Left lobe of liver (tissue), 2 donors: ENCODE measurements at regions not wholly inside any gene's neighbourhood (a gene's known extent, or its start where the extent isn't known, plus 50 kb on each side); places are given as distances from the start of the nearest gene placed in this dataset.

Experiments
- ATAC-seq: fragments of 200-7000 bp; cut with Tn5 transposase; one replicate; pipeline ENCODE4 v1.9.1; 2020; ENCODE audit warnings: mild to moderate bottlenecking, moderate library complexity
- DNase-seq: peaks from one replicate; pipeline ENCODE4 v3.0.0-alpha.2; 2020; ENCODE audit warnings: low spot score
- donor health status: DM: no; HTN: no; CAD: no; lungs with moderate emphysema.
- donor health status: DM: no; HTN: yes; CAD: no.

- no peak for ATAC-seq
- no peak for DNase-seq
These were observed 486.8 kb upstream of the ANKRD30A start for GRCh38 chr10:36638462-36639155.

DNA sequence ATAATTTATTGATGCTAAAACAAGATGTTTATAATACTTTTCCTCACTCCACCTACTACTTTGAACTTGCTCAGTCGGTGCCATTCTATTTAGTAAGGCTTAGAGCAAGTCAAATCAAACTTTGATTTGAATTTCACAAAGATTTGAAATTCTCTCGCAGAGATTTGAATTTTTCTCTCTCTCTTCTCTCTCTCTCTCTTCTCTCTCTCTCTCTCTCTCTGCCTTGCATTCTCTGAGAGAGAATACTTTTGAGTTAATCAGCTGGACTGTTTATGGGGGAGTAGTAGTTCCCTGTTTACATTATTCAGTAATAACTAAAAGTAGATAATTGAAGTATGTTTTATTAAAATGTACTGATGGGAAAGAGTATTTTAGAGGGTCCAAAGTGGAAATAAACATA is 488.5 kb upstream of the ANKRD30A start:
- DNase-seq (no peak), ATAC-seq (no peak)

GRCh38 chr10:36636285-36636839 is 489.0 kb upstream of the ANKRD30A start:
- DNase-seq (no peak), ATAC-seq (no peak)

DNA sequence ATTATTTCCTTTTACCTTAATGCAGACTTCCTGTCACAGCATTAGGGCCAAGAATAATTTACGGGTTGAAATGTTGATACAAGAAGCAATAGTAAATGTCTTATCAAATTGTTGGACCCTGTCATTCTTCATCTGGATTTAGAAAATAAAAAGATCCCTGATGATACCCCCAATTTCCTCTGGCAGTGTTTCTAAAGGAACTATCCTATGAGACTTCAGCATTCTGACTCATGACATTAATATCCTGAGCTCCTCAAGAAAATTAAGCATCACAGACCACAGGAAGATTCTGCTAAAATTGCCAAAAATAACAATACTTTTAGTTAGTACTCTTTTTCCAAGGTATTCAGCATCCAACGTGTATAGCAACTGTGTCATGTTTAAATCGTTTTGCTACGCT is 490.5 kb upstream of the ANKRD30A start:
- DNase-seq = no peak
- ATAC-seq = no peak

DNA sequence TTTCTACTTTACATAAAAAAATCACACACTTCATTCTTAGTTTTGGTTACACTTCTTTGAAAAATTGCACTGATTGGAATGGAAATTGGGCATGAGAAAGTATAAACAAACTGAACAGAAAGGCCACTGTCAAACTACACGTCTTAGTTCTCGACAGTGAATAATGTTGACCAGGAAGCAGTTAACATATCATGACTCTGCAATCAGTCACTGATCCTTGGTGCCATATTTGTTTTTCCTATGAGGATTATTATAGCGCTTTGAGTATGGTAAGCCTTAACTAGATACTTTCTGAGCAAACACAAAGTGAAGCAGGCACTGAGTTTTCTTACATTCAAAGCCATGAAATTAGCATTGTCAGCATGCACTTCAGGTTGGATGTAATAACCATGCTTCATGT is 495.1 kb upstream of the ANKRD30A start:
- ATAC-seq (no peak), DNase-seq (no peak)

DNA sequence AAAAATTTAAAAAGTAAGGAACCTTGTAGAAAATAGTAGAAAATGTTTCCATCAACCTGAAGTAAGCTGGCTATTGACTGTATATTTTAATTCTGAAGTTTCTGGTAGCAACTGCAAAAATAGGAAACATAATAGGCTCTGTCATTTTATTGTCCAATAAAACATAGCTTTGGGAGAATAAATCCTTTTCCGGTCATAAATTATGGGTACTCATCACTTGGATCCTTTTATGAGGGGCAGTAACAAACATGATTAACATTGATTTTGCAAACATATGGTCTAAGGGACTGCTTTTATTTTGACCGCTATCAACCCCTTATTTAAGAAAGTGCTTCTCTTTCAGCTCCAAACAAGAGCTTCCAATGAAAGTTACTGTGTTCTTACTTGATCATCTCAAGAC is 495.9 kb upstream of the ANKRD30A start:
- DNase-seq = no peak
- ATAC-seq = no peak

DNA sequence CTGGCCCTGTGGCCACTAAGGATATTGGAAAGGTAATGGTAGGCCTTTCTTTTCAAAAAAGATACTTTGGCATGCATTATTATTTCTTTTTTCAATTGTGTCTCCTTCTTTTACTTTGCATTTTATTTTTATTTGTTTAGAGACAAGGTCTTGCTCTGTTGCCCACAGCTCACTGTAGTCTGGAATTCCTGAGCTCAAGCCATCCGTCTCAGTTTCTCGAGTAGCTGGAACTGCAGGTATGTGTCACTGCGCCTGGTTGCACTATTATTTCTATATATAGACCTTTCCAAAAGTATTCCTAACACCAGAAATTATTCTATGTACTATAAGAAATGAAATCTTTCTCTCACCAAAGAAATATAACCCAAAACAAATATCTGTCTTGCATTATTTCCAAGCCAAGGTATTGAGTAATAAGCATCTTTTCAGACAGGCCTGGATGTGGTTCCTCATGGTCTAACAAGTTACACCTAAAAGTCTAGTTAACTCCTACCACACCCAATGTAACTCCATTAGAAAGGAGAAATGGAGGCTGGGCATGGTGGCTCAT is 500.8 kb upstream of the ANKRD30A start:
- no peak for DNase-seq
- no peak for ATAC-seq

DNA sequence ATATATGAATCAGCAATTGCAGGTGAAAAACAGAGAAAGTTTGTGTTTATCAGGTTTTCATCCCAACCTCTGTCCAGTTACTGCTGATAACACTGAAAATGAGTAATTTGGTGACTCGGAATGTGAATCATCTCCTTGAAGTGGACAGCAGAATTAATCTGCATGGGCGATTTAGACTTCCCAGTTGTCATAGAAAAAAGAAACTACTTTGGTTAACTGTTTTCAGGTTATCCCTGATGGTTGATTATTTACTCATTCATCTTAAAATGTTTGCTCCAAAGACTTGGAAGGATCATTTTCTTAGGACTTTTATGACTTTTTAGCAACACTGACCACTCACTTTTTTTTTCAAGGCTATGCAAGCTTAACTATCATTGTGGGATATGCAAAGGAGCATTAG is 504.1 kb upstream of the ANKRD30A start:
- DNase-seq = no peak
- no peak for ATAC-seq

DNA sequence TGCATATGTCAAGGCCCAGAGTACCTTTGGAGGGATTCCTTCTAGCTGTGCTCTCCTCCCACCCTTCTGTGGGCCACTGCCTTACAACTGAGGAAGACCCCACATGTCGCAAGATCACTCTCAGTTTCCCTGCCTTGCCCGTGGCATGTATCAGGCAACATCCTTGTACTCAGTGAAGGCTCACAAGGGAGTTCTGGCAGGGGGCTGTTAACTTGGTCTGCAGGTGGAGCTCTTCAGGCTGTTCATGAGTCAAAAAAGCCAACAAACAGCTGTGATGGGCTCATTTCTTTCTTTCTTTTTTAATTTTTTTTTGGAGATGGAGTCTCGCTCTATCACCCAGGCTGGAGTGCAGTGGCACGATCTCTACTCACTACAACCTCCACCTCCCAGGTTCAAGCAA is 513.0 kb upstream of the ANKRD30A start:
- ATAC-seq = no peak
- no peak for DNase-seq

DNA sequence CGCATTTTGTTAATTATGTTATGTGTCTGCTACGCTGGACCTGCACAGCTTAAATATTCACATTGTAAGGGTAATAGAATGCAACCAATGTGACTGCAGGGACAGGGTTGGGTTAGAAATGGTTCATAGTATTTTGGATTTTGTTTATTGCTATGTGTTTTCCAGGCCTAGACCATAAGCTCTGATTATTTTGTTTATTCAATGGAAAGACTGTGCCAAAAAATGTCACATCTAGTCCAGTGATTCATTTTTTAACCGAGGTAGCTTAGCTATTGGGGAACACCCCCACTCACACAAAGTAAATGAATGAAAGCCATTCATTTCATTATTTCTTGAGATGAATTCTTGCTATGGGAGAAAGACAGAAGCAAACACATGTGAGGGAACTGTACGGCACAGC is 516.5 kb upstream of the ANKRD30A start:
- ATAC-seq (no peak), DNase-seq (no peak)

DNA sequence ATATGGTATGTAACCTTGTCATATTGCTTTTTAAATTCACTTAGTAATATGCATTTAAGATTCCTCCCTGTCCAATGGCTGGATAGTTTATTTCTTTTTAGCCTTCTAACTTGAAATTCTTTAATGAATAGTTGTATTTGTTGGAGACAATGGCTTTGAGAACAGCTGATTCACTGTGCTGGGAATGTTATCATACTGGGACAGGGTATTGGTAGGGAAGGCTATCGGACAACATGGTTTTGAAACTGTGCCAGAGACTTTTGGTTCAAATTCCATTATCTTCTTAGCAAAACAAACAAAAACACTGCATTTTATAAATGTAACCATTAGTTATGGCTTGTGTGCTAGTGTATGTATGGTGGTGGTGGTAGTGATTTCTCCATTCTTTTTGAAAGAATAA is 517.1 kb upstream of the ANKRD30A start:
- ATAC-seq (no peak), DNase-seq (no peak)

- DNase-seq (no peak), ATAC-seq (no peak)
These were observed 519.1 kb upstream of the ANKRD30A start for GRCh38 chr10:36606234-36606839.

DNA sequence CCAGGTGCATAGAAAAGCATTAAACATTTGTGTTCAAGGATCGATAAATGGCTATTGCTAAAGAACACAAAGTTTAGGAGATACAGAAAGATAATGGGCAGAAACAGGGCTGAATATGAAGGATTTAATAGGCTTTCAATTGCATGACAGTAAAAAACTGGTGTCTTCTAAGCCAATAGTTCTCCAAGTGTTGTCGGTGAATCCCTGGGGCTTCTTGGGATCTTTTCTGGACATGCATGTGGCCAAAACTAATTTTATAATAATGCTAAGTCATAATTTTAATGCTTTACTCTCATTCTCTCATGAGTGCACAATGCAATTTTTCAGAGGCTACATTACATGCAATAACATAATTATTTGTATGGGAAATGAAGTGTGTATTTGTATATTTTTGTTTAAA is 521.1 kb upstream of the ANKRD30A start:
- DNase-seq (no peak), ATAC-seq (no peak)

DNA sequence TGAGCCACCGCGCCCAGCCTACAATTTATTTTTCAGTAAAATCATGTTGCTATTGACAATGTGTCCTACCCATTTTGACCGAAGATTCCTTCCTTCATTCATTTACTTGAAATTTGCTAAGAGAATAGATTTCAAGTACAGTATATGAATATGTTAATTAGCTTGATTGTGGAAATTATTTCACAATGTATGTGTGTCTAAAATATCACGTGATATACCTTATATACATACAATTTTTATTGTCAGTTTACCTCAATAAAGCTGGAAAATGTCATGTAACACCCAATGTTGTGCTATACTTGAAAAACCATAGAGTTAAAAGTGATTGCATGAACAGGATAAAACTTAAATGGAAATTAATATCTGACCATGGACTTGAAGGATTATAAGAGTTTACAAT is 521.7 kb upstream of the ANKRD30A start:
- DNase-seq (no peak), ATAC-seq (no peak)

DNA sequence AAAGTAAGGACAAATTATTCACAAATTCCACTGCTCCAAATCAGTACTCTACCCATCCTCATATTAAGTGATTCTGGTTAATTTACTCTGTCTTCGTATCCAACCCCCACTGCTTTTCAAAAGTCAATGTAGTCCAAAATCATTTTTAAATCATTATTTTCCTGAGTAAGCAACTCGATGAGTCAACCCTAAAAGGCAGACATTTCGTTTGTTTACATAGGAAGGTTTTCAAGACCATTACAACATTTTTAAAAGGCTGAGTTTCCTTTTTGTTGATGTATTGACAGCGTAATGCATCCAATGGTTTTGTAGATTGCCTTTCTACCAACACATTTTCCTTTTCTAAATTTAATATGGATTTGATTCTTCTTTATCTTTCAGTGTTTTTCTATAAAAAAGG is 523.0 kb upstream of the ANKRD30A start:
- no peak for ATAC-seq

DNA sequence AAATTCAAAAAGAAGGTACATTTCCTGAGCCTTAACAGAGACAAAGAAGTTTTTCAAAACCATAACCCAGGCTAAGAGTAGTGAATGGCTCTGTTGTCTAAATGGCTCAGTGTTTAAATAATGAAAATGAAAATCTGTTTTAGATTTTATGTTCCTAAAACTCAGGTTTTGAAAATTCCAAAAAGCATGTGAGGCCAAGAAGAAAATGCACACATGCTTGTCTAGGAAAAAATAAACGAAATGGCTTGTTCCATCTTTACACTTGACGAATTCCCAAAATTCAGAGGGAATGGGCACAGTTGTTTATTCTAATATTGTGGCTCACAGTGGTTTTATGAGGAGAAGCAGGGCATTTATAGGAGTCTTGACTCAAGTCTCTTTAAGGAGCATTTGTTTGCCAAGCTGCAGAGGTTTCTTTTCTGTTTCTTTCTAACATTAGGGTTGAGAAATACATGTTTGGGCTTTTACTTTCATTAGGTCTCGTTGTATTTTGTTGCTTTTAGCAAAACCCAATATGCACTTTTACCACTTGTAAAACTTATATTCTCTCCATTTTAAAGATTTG is 527.6 kb upstream of the ANKRD30A start:
- ATAC-seq = no peak
- no peak for DNase-seq

More for the DNA sequence above, 523.0 kb upstream of the ANKRD30A start:
- DNase-seq = no peak

GRCh38 chr10:36592964-36593363 is 532.4 kb upstream of the ANKRD30A start:
- no peak for ATAC-seq

DNA sequence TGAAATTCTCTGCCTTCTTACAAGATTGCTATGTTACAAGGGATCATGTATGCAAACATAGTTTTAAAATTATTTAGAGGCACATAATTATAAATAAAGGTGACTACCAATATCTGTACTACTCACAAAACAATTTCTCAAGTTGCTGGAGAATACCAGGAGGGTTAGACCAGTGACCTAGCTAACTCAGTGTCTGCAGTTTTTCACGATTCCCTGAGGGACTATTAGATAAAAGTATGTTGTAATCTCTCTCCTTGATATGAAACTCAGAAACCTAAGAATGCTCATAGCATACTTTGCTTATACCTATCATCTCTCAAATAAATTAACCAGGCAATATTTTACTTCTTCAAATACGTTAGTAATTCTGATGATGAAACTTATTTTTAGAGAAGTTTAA is 534.0 kb upstream of the ANKRD30A start:
- no peak for DNase-seq

More at GRCh38 chr10:36592964-36593363, 532.4 kb upstream of the ANKRD30A start:
- DNase-seq = no peak

DNA sequence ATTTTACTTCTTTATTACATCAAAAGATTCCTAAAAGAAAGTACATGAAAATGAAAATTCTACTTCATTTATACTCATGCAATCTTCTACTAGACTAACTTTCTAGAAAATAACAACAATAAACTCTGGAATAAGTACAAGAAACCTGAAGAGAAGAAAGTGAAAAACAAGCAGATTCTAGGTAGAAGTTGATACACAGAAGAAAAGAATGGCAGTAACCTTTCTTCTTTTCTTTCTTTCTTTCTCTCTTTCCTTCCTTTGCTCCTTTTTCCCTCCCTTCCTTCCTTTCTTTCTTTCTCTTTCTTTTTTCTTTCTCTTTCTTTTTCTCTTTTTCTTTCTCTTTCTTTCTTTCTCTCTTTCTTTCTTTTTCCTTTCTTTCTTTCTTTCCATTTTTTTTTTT is 541.7 kb upstream of the ANKRD30A start:
- DNase-seq = no peak
- ATAC-seq = no peak

More for the DNA sequence above, 534.0 kb upstream of the ANKRD30A start:
- ATAC-seq = no peak

- no peak for DNase-seq
- ATAC-seq = no peak
These were observed 544.2 kb upstream of the ANKRD30A start for GRCh38 chr10:36581237-36581636.

DNA sequence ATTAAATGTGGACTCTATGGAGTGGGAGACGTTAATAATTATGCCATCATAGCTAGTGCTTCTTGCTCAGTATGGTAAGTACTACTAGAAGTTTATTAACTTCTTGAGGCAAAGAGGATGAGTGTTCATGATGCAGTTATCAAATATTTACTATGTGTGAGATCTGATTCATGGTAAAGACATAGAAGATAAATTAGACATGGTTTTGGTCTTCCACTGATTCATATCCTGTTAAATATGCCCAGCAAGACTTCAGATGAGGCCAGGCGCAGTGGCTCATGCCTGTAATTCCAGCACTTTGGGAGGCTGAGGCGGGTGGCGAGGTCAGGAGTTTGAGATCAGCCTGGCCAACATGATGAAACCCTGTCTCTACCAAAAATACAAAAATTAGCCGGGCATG is 547.1 kb upstream of the ANKRD30A start:
- no peak for ATAC-seq
- no peak for DNase-seq

GRCh38 chr10:36577126-36577525 is 548.3 kb upstream of the ANKRD30A start:
- no peak for ATAC-seq
- DNase-seq = no peak
